Glutamatergic neuron (in vitro differentiated cells): ENCODE measurements at regions not wholly inside any gene's neighbourhood (a gene's known extent, or its start where the extent isn't known, plus 50 kb on each side); places are given as distances from the start of the nearest gene placed in this dataset.

Experiments
- DNase-seq: peaks from one replicate; pipeline ENCODE4 v3.0.0; 2022
- H3K27ac Mint-ChIP-seq: one replicate; pipeline ENCODE4 v1.8.0; 2020; ENCODE audit warnings: mild to moderate bottlenecking, mixed read lengths, inconsistent platforms; ENCODE audit not compliant: unreplicated experiment
- H3K27me3 Mint-ChIP-seq: one replicate; pipeline ENCODE4 v1.8.0; 2020; ENCODE audit warnings: mild to moderate bottlenecking, moderate library complexity, mixed read lengths, inconsistent platforms; ENCODE audit not compliant: unreplicated experiment
- H3K36me3 Mint-ChIP-seq: one replicate; pipeline ENCODE4 v1.8.0; 2020; ENCODE audit warnings: mild to moderate bottlenecking, mixed read lengths, inconsistent platforms; ENCODE audit not compliant: unreplicated experiment
- H3K4me1 Mint-ChIP-seq: one replicate; pipeline ENCODE4 v1.8.0; 2020; ENCODE audit warnings: mild to moderate bottlenecking, low read depth, mixed read lengths, inconsistent platforms; ENCODE audit not compliant: unreplicated experiment
- H3K4me3 Mint-ChIP-seq: one replicate; pipeline ENCODE4 v1.8.0; 2020; ENCODE audit warnings: mild to moderate bottlenecking, mixed read lengths, inconsistent platforms; ENCODE audit not compliant: unreplicated experiment
- H3K9me3 Mint-ChIP-seq: one replicate; pipeline ENCODE4 v1.8.0; 2020; ENCODE audit warnings: mild to moderate bottlenecking, moderate library complexity, mixed read lengths, inconsistent platforms; ENCODE audit not compliant: unreplicated experiment
- CTCF ChIP-seq: fragments of 200-600 bp; sonication (generic); IDR thresholded peaks from one replicate; pipeline ENCODE4 v1.5.0; 2021; ENCODE audit not compliant: partially characterized antibody, unreplicated experiment

DNA sequence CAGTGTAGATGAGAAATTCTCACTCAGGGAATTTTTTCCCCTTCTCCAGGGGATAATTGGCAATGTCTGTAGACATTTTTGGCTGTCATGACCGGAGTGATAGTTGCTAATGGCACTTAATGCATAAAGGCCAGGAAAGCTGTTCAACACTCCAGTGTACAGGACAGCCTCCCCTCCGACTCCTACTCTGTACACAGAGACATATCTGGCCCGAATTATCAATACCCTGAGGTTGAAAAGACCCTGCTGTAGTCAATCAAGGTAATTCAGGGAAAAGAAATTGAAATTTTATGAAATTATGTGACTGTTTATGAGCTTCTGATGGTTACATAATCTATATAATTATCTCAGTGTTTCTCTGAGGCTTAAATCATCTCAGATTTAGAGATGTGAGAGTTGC is 720.7 kb downstream of the OLFM4 start:
- TF ChIP-seq CTCF = no peak
- H3K4me3 Mint-ChIP-seq = no peak overlapping the region
- no peak for DNase-seq
- no peaks in the 10 kb centered on the region for H3K4me1 Mint-ChIP-seq
- H3K27me3 Mint-ChIP-seq = no peaks in the 10 kb centered on the region
- no peaks in the 10 kb centered on the region for H3K36me3 Mint-ChIP-seq
- H3K27ac Mint-ChIP-seq = no peak overlapping the region
- no peaks in the 10 kb centered on the region for H3K9me3 Mint-ChIP-seq

DNA sequence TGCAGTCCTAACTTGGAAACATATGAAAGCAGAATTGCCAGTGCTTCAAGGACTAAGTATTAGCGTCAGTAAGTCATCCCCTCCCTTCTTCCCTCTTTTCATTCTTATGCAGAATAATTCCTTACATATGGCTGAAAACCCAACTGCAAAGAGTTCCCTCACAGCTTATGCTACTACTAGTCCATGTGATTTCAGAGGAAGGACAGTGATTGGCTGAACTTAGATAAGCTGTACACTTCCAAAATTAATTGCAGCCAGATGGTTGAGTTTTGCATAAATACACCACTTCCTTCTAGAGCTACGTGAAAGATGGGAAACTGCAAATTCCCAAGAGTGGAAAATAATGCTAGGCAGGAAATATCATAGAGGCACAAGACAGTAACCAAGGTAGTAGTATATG is 730.4 kb downstream of the OLFM4 start:
- peaks cover 8% of the 10 kb centered on the region for H3K4me1 Mint-ChIP-seq
- no peak for TF ChIP-seq CTCF
- H3K9me3 Mint-ChIP-seq = peaks cover 2% of the 10 kb centered on the region
- H3K36me3 Mint-ChIP-seq = peaks cover 5% of the 10 kb centered on the region
- DNase-seq = no peak
- no peak overlapping the region for H3K4me3 Mint-ChIP-seq
- no peak overlapping the region for H3K27ac Mint-ChIP-seq
- no peaks in the 10 kb centered on the region for H3K27me3 Mint-ChIP-seq

GRCh38 chr13:53775807-53776206 is 747.2 kb downstream of the OLFM4 start:
- TF ChIP-seq CTCF = peak; percentile 9
- Mint-ChIP-seq H3K36me3 (no peaks in the 10 kb centered on the region), H3K4me3 (no peak overlapping the region), H3K4me1 (no peaks in the 10 kb centered on the region), H3K27me3 (no peaks in the 10 kb centered on the region), H3K27ac (no peak overlapping the region), H3K9me3 (no peaks in the 10 kb centered on the region)
- DNase-seq = no peak

GRCh38 chr13:53778937-53779336 is 750.3 kb downstream of the OLFM4 start:
- peaks cover 14% of the 10 kb centered on the region for H3K4me1 Mint-ChIP-seq
- H3K27ac Mint-ChIP-seq = no peak overlapping the region
- H3K36me3 Mint-ChIP-seq = no peaks in the 10 kb centered on the region
- peaks cover 3% of the 10 kb centered on the region for H3K9me3 Mint-ChIP-seq
- no peaks in the 10 kb centered on the region for H3K27me3 Mint-ChIP-seq
- H3K4me3 Mint-ChIP-seq = no peak overlapping the region
- DNase-seq = no peak
- no peak for TF ChIP-seq CTCF

- H3K4me1 Mint-ChIP-seq = peaks cover 14% of the 10 kb centered on the region
- no peak for DNase-seq
- H3K36me3 Mint-ChIP-seq = peaks cover 5% of the 10 kb centered on the region
- H3K27ac Mint-ChIP-seq = no peak overlapping the region
- no peaks in the 10 kb centered on the region for H3K27me3 Mint-ChIP-seq
- peaks cover 5% of the 10 kb centered on the region for H3K9me3 Mint-ChIP-seq
- no peak for TF ChIP-seq CTCF
- H3K4me3 Mint-ChIP-seq = no peak overlapping the region
These were observed 753.3 kb downstream of the OLFM4 start for GRCh38 chr13:53781941-53782340.
